ENCODE measurements at regions not wholly inside any gene's neighbourhood (a gene's known extent, or its start where the extent isn't known, plus 50 kb on each side); places are given as distances from the start of the nearest gene placed in this dataset.

- FAIRE-seq (no peak), DNase-seq (ENCODE audit: low read depth in 1 of 2, low spot score in 2 of 2) (no peak)
- Histone ChIP-seq H3K23me2 (ENCODE audit: low read depth, low read length) (no peaks in the 10 kb centered on the region), H3K79me1 (ENCODE audit: low read depth, low read length) (no peaks in the 10 kb centered on the region), H3K9me3 (ENCODE audit: insufficient read depth in 2 of 2, low read depth in 1 of 2, low read length in 1 of 2) (no peaks in the 10 kb centered on the region), H3K9ac (replicated peaks in 1 of 4; ENCODE audit: extremely low read depth in 1 of 4, low read depth in 3 of 4, low read length in 3 of 4) (no peak overlapping the region), H2AFZ (ENCODE audit: low read length) (peak overlapping the region; percentile 70; the same call in 1 of the 2 replicates), H3K18ac (ENCODE audit: extremely low read depth, low read length) (no peak overlapping the region), H2BK5ac (ENCODE audit: low read depth, low read length) (no peak overlapping the region), H2BK15ac (ENCODE audit: low read length) (no peak overlapping the region), H4K91ac (replicated peaks; ENCODE audit: insufficient read length, low read length) (no peak overlapping the region), H3K4me1 (replicated peaks in 1 of 4; ENCODE audit: control insufficient read depth in 3 of 4, insufficient read depth in 4 of 4, low read length in 3 of 4) (no peaks in the 10 kb centered on the region), H3K36me3 (ENCODE audit: control insufficient read depth in 2 of 4, insufficient read depth in 4 of 4, low read length in 3 of 4) (no peaks in the 10 kb centered on the region), H2BK20ac (ENCODE audit: low read length) (no peak overlapping the region), H3K23ac (ENCODE audit: insufficient read length) (no peak overlapping the region), H4K20me1 (replicated peaks in 1 of 2; ENCODE audit: control insufficient read depth in 1 of 2, insufficient read depth in 2 of 2, low read length in 2 of 2) (no peaks in the 10 kb centered on the region), H2BK120ac (replicated peaks; ENCODE audit: low read depth, low read length) (no peak overlapping the region), H3K27ac (ENCODE audit: low read depth, low read length) (no peak overlapping the region), H3K27me3 (replicated peaks in 1 of 4; ENCODE audit: control insufficient read depth in 3 of 4, extremely low read depth in 1 of 4, insufficient read depth in 3 of 4, low read length in 3 of 4) (no peaks in the 10 kb centered on the region), H2AK5ac (ENCODE audit: low read depth, low read length) (no peak overlapping the region), H4K5ac (ENCODE audit: insufficient read length, low read depth, low read length) (no peak overlapping the region), H3K56ac (replicated peaks; ENCODE audit: insufficient read length, low read depth, low read length) (no peak overlapping the region), H3K14ac (ENCODE audit: insufficient read length) (no peak overlapping the region), H3K4me2 (ENCODE audit: insufficient read depth in 1 of 2, low read depth in 2 of 2, low read length in 2 of 2) (no peak overlapping the region), H2BK12ac (ENCODE audit: low read depth, low read length) (no peak overlapping the region), H4K8ac (ENCODE audit: extremely low read depth, insufficient read depth, low read length) (no peak overlapping the region), H3K4ac (replicated peaks; ENCODE audit: insufficient read length, low read depth, low read length) (no peak overlapping the region), H3K79me2 (ENCODE audit: control insufficient read depth in 1 of 2, insufficient read depth in 2 of 2, low read length in 2 of 2) (no peaks in the 10 kb centered on the region), H3K4me3 (ENCODE audit: extremely low read depth in 1 of 4, insufficient read depth in 2 of 4, low read depth in 3 of 4, low read length in 4 of 4) (no peak overlapping the region)
- WGBS, 2 experiments (ENCODE audit: extremely low coverage in 1 of 2, insufficient coverage in 1 of 2, insufficient read length in 1 of 2, insufficient replicate concordance in 2 of 2, low coverage in 1 of 2, low lambda C conversion rate in 2 of 2, missing lambda C conversion rate in 1 of 2): 83% methylated on average over 2 of the region's 2 CpGs; no CpG with 5 or more reads in 1 of the 2 experiments
- ChIA-PET CTCF (ENCODE audit: partially characterized antibody) (no interaction called here), POLR2A (ENCODE audit: partially characterized antibody) (no interaction called here)
- no peak for TF ChIP-seq NRF1 (IDR thresholded peaks at IDR 0.05; ENCODE audit: low read depth, low read length)
Measured at GRCh38 chr3:21936207-21936606, 185.2 kb upstream of the ZNF385D start.

Measured in H1 (cell line).